KOPT-K1 (cell line): ENCODE measurements at regions not wholly inside any gene's neighbourhood (a gene's known extent, or its start where the extent isn't known, plus 50 kb on each side); places are given as distances from the start of the nearest gene placed in this dataset.
A peak's percentile ranks its signal among the peaks of the same experiment; 100 is the strongest.

ENCODE experiments used
- H3K27ac ChIP-seq: fragments of 200-600 bp; sonication (generic); 2 replicates; pipeline ENCODE4 v1.5.1; 2016; ENCODE audit warnings: antibody characterized with exemption, mild to moderate bottlenecking, low read depth, low read length; ENCODE audit not compliant: poor library complexity, severe bottlenecking
- H3K36me3 ChIP-seq: fragments of 200-600 bp; sonication (generic); 2 replicates; pipeline ENCODE4 v1.5.1; 2017; ENCODE audit warnings: antibody characterized with exemption, mild to moderate bottlenecking, low read length, moderate library complexity; ENCODE audit not compliant: insufficient read depth
- H3K9me3 ChIP-seq: fragments of 200-600 bp; sonication (generic); 2 replicates; pipeline ENCODE4 v1.5.1; 2017; ENCODE audit warnings: antibody characterized with exemption, low read length, mild to moderate bottlenecking; ENCODE audit not compliant: insufficient read depth, poor library complexity, severe bottlenecking

DNA sequence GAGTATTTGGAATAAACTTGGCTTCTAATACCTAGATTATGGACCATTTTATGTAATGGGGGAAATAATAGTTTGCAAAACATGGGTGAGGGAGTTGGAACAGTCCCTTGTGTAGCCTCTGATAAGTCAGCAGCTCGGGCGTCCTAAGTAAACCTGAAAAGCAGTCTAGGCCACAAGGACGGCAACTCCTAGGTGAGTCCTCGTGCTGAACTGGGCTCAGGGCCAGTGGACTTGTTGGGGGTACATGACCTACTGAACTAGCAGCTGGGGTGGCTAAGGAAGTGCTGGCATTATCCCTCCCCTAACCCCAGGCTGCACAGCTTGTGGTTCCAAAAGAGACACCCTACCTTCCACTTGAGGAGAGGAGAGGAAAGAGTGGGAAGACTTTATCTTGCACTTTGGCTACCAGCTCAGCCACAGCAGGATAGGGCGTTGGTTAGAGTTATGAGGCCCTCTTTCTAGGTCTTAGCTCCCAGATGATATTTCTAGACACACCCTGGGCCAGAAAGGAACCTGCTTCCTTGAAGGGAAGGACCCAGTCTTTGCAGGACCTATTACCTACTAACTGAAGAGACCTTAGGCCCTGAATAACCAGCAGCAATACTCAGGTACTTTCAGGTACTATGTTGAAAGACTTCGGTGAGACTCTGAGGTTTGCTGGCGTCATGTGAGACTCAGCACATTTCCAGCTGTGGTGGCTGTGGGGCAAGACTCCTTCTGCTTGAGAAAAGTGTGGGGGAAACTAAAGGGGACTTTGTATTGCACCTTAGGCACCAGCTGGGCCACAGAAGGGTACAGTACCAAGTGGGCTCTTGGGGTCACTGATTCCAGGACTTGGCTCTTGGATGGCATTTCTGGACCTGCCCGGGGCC lies 71.0 kb downstream of the AQP4 start:
- no peaks in the 10 kb centered on the region for H3K36me3 ChIP-seq
- H3K27ac ChIP-seq, result no peak overlapping the region
- peaks cover 5% of the 10 kb centered on the region for H3K9me3 ChIP-seq

DNA sequence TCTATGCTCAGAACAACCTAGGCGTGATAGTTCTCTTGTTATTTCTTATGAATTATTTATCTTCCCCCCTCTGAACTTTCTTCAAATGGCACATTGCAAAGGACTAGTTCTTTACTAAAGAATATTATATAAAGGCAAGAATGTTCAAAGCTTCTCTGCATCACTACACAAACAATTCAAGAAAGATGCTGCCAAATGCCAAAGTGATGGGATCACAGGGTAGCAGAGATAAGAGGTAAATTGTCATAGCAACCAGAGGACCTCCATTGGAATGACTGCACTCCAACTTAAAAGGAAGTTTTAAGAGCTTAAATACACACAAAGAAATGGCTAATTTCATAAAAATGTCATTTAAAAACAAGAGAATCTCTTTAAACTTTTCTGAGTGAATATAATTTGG lies 72.8 kb downstream of the AQP4 start:
- H3K36me3 ChIP-seq, result no peaks in the 10 kb centered on the region
- no peaks in the 10 kb centered on the region for H3K9me3 ChIP-seq
- H3K27ac ChIP-seq, result no peak overlapping the region

DNA sequence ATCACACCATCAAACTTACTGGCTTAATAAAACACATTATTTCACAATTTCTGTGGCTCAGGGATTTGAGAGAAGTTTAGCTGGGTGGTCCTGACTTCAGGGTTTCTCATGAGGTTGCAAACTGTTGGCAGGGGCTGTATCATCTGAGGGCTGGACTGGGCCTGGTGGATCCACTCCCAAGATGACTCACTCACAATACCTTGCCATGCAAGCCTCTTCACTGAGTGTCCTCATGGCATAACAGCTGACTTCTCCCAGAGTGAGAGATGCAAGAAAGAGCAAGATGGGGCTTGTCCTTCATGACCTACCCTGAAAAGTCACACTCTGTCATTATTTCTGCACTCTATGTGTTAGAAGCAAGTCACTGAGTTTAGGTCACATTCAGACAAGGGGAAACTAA lies 73.8 kb downstream of the AQP4 start:
- H3K36me3 ChIP-seq, result no peaks in the 10 kb centered on the region
- H3K9me3 ChIP-seq, result no peaks in the 10 kb centered on the region
- H3K27ac ChIP-seq, result no peak overlapping the region

DNA sequence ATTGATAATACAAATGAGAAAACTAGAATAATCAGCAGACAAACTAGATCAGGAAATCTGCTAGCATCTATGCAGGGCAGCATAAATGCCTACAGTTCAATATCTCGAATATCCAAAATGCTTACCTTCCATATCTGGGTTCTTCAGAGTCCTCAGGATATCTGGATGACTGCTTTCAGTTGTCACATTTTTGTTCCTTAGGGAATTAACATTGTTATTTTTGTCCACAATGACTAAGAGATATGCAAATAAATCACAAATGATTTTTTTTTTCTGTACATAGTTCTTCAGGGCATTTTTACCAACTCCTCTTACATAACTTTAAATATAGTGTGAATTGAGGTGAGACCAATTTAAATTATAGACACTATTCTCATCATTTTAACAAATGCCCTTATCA lies 80.9 kb downstream of the AQP4 start:
- Histone ChIP-seq H3K9me3 (no peaks in the 10 kb centered on the region), H3K36me3 (no peaks in the 10 kb centered on the region), H3K27ac (no peak overlapping the region)

DNA sequence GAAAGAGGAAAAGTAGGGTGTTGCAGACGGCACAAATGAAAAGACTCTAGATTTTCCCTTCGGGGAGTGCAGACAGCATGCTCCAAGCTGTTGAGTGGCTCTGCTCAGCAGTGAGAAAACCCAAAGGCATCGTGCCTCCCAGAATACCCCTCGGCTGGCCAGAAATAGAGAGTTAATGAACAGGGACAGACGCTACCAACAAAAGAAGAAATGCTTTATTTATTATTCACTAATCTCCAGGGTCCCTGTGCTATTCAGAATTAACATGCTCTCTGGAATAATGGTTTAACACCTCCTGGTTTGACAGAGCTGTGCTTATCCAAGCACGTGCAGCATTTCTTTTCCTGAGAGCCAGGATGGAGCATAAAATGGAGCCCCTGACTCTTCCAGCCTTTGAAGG lies 82.3 kb downstream of the AQP4 start:
- Histone ChIP-seq H3K27ac (no peak overlapping the region), H3K9me3 (no peaks in the 10 kb centered on the region), H3K36me3 (no peaks in the 10 kb centered on the region)

DNA sequence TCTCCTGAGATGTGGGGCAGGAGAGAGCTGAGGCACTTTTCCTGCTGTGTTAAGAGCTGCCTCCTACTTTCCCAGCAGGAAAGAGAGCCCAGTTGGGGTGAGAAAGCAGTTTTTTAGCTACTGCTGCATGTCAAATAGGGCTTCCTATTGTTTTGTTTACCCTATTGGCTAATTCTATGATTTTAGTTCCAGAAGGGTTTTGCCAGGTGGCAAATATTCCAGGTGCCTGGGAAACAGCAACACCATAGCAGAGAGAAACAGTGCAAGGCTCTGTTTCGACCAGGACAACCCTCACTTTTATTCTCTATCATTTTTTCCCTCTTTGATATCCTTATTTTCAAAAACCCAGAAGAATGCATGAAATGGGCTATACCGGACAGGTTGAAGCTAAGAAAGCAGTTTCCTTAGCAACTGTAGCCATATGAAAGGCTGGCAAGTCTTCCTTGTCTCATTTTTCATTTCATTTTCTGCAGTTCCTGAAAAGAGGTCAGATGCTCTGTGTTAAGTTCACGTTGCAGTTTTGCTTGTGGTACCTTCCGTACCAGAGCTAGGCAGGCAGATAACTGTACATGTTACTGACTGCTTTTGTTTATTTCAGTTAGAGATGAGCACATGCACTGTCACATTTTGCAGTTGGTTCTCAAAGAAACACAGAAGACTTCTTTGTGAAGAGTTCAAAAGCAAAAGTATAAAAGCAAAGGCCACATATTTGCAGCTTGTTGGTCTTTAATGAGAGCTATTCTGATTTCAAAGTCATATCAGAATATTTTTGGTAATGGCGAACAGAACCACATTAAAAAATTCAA lies 84.8 kb downstream of the AQP4 start:
- no peaks in the 10 kb centered on the region for H3K9me3 ChIP-seq
- H3K36me3 ChIP-seq, result no peaks in the 10 kb centered on the region
- peak overlapping the region; percentile 39 for H3K27ac ChIP-seq

DNA sequence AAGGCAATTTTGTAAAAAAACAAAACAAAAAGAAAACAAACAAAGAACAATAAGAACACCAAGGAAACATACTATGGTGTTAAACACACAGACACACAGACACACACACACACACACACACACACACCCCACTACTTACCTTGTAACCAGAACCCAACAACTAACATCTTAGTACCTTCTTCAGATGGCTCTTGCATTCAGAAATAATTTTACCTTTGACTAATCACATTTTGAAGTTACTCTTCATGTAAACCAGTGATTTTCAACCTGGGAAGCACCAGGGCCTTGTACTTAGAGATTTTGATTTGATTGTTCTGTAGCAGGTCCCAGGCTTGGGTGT lies 87.5 kb downstream of the AQP4 start:
- Histone ChIP-seq H3K36me3 (no peaks in the 10 kb centered on the region), H3K27ac (no peak overlapping the region), H3K9me3 (no peaks in the 10 kb centered on the region)

DNA sequence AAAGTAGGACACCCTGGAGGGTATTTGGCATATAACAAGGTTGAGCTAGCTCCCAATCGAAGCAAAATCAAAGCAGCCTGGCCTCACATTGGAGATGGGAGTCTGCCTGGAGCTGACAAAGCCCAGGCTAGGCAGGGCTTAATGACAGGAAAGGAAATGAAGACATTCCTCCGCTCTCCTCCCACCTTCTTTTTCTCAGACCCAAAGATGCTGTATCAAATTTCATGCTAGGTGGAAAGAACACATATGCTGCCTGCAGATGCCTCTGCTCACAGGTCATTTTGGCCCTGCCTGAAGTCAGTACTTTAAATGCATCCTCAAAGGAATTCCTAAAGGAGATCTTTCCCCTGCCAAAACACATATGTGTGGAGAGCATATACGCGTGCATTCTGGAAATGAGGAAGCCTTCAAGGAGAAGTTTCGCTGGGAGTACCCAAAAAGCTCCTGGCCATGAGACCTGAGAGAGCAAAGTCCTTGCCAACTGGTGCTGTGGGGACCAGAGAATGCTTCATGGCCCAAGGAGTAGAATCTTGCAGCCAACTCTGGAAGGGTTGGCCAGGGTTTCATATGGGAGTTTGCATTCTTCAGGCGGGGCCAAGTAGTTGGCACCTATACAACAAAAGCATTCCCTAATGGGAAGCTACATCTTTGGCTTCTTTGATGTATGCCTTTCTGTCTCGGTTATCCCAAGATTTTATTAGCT lies 88.0 kb downstream of the AQP4 start:
- H3K9me3 ChIP-seq, result no peaks in the 10 kb centered on the region
- no peak overlapping the region for H3K27ac ChIP-seq
- no peaks in the 10 kb centered on the region for H3K36me3 ChIP-seq

DNA sequence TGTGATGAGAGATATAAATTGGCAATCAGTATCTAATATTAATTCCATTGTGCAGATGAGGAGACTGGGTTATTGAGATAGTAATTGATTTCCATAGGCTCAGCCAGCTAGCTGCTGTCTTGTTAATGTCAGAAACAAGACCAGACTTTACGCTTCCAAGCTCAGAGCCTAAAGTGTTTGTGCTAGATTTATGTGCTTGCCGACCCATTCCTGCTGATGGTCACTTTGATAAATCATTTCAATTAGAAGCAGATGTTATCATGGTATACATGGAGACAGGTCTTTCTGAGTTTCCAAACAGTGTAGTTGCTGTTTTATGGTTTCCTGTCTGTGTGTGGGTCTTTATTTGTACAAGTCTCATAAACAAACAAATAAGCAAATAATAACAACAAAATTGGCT lies 92.8 kb downstream of the AQP4 start:
- H3K36me3 ChIP-seq, result no peaks in the 10 kb centered on the region
- H3K27ac ChIP-seq, result peak overlapping the region; percentile 66
- peaks cover 2% of the 10 kb centered on the region for H3K9me3 ChIP-seq

DNA sequence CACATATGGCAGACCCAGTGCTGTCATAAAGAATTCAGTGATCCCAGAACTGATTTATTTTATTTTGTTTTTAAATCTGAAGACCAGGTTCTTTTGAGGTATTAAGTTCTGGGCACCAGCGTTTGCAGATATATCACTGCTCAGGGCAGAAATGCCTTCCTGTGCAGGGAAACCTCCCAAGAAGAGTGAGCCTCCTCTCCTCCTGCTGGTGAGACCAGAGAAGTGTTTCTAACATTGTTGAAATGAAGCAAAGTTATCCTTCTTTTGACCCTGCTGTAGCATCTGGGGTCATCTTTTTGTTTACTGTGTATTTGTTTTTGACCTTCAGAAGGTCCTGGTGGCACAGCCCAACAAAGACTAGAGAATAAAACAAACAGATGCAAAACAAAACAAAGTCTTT lies 94.0 kb downstream of the AQP4 start:
- H3K27ac ChIP-seq, result peak overlapping the region; percentile 66

DNA sequence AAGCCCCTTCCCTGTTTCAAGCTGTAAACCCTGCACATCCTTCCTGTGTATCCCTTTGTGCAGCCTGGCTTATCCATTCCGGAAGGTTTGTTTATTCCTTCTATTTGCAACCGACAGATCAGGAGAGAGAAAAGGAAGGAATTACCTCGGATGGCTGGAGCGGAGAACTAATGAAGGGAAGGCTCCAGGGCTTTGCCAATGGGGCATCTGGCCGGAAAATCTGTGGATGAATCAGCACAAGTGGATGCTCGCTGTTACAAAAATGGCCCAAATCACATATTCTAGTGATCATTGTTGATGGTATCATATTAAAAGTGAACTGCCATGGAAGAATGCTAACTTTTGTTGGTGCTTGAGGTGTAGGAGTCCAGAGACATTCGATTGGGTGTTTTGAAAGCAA lies 97.1 kb downstream of the AQP4 start:
- H3K27ac ChIP-seq, result no peak overlapping the region
- peaks cover 10% of the 10 kb centered on the region for H3K9me3 ChIP-seq
- no peaks in the 10 kb centered on the region for H3K36me3 ChIP-seq

More for the DNA sequence above, 94.0 kb downstream of the AQP4 start:
- peaks cover 10% of the 10 kb centered on the region for H3K9me3 ChIP-seq
- H3K36me3 ChIP-seq, result no peaks in the 10 kb centered on the region

DNA sequence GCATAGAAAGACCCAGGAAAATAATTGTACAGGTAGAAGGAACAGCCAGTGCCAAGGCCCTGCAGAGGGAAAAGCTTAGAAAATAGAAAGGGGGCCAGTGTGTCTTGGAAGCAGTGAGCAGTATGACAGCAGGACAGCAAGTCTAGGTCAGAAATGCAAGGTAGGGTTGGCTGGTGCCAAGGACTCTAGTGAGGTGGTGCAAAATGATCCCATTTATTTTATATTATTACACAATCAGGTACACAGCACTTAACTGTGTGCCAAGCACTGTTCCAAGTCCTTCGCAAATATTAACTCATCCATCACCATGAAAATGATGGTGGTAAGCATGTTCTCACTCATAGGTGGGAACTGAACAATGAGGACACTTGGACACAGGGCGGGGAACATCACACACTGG lies 100.0 kb downstream of the AQP4 start:
- Histone ChIP-seq H3K36me3 (no peaks in the 10 kb centered on the region), H3K9me3 (peaks cover 16% of the 10 kb centered on the region), H3K27ac (peak overlapping the region; percentile 31)

DNA sequence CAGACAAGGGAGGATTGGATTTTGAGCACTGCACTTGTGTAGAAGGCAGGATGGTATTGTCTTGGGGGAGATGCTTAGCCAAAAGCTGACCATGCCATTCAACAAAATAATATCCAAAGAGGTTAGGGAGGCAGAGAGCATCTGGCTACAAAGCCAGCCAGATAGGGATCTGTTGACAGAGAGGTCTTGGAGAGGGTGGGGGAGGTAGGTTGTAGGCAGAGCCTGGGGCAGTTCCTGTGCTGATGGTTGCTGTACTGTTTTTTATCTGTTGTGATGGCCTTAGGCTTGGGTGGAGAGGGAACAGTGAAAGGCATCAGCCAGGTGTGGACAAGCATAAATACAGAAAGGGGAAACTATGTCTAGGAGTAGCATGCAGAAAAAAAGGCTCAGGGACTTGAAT lies 100.9 kb downstream of the AQP4 start:
- H3K27ac ChIP-seq, result peak overlapping the region; percentile 31
- H3K36me3 ChIP-seq, result no peaks in the 10 kb centered on the region
- peaks cover 16% of the 10 kb centered on the region for H3K9me3 ChIP-seq

DNA sequence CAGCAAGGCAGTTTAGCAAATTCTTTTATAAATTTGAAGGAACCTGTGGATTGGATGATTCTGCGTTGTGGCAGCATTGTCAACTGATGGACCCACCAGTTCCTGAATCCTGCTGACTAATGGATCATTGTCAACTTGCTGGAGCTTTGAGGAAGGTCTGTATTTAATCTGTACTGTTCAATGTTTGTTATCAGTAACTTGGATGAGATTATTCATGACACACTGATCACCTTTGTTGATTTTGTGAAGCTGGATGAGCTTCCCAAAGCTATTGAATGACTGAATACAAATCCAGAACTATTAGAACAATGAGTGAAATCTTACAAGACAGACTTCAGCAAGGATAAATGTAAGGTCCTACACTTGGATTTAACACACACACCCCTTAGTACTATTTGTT lies 101.3 kb downstream of the AQP4 start:
- peaks cover 16% of the 10 kb centered on the region for H3K9me3 ChIP-seq
- peak overlapping the region; percentile 31 for H3K27ac ChIP-seq
- H3K36me3 ChIP-seq, result no peaks in the 10 kb centered on the region

DNA sequence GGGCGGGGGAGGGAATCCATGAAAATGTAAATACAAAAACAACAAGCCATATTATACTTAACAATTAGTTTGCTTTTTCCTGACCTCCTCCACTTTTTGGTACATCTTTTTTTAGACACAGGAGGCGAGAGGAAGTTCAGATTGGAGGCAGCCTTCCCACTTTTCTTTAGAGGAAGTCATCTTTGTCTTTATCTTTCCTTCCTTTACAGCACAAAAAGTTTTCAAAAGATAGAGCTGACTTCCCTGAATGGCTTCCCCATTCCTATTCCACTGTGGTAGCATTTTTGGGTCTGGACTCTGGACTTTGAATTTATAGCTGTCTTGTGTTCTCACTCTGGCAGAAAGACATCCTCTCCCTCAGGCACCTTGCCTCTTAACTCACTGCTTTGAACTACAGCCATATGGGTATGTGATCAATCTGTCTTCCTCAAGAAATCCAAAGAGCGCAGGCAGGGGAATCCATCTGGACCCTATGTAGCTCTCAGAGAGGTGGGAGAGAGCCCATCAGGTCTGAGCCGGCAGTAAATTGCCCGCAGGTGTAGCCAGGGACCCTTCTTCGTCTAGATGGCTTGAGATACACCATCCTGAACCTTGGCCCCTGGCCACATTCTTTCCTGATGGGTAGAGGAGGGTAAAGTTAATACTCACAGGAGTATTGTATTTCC lies 101.9 kb downstream of the AQP4 start:
- H3K9me3 ChIP-seq, result peaks cover 16% of the 10 kb centered on the region
- H3K36me3 ChIP-seq, result no peaks in the 10 kb centered on the region
- H3K27ac ChIP-seq, result no peak overlapping the region
